SK-N-SH treated with all-trans-retinoic acid at 6 μM for 48 hours (cell line): ENCODE measurements at regions not wholly inside any gene's neighbourhood (a gene's known extent, or its start where the extent isn't known, plus 50 kb on each side); places are given as distances from the start of the nearest gene placed in this dataset.

Source experiments
- ATAC-seq: fragments of 200-7000 bp; cut with Tn5 transposase; 3 replicates; pipeline ENCODE4 v1.9.1; 2020; ENCODE audit warnings: mild to moderate bottlenecking, moderate library complexity
- ARNTL ChIP-seq: fragments of 450-650 bp; formaldehyde crosslinking; IDR thresholded peaks from 2 replicates; pipeline ENCODE4 v1.5.0; 2020; ENCODE audit warnings: low read depth, mild to moderate bottlenecking, moderate library complexity, borderline replicate concordance
- BACH2 ChIP-seq: fragments of 250-450 bp; sonication (Bioruptor Pico); IDR thresholded peaks from 2 replicates; pipeline ENCODE4 v1.9.0; 2021; ENCODE audit warnings: mild to moderate bottlenecking, borderline replicate concordance
- CSDC2 ChIP-seq: fragments of 250-450 bp; sonication (Bioruptor Pico); IDR thresholded peaks from 2 replicates; pipeline ENCODE4 v1.5.0; 2020; ENCODE audit warnings: mild to moderate bottlenecking, moderate library complexity
- ESRRG ChIP-seq: fragments of 250-450 bp; sonication (Bioruptor Pico); IDR thresholded peaks from 2 replicates; pipeline ENCODE4 v1.6.1; 2021; ENCODE audit warnings: mild to moderate bottlenecking
- GLIS3 ChIP-seq: fragments of 250-450 bp; sonication (Bioruptor Pico); IDR thresholded peaks from 2 replicates; pipeline ENCODE4 v1.5.0; 2020; ENCODE audit warnings: mild to moderate bottlenecking, moderate library complexity
- ISL1 ChIP-seq: fragments of 250-450 bp; sonication (Bioruptor Pico); IDR thresholded peaks from 2 replicates; pipeline ENCODE4 v2.1.2; 2022; ENCODE audit warnings: mild to moderate bottlenecking, moderate library complexity
- PPARA ChIP-seq: fragments of 250-450 bp; sonication (Bioruptor Pico); IDR thresholded peaks from 2 replicates; pipeline ENCODE4 v1.5.0; 2020; ENCODE audit warnings: mild to moderate bottlenecking, borderline replicate concordance
- RARB ChIP-seq: fragments of 250-450 bp; sonication (Bioruptor Pico); IDR thresholded peaks from 2 replicates; pipeline ENCODE4 v1.8.0; 2021; ENCODE audit warnings: mild to moderate bottlenecking, moderate library complexity
- TCF4 ChIP-seq: fragments of 250-450 bp; sonication (Bioruptor Pico); IDR thresholded peaks from 2 replicates; pipeline ENCODE4 v1.8.0; 2021; ENCODE audit warnings: mild to moderate bottlenecking, moderate library complexity, borderline replicate concordance
- ZC3H10 ChIP-seq: fragments of 250-450 bp; sonication (Bioruptor Pico); IDR thresholded peaks from 2 replicates; pipeline ENCODE4 v1.5.1; 2021; ENCODE audit warnings: mild to moderate bottlenecking, moderate library complexity
- ZFP3 ChIP-seq: fragments of 250-450 bp; sonication (Bioruptor Pico); IDR thresholded peaks from 2 replicates; pipeline ENCODE4 v1.5.0; 2020; ENCODE audit warnings: mild to moderate bottlenecking, moderate library complexity
- ZFP30 ChIP-seq: fragments of 450-650 bp; formaldehyde crosslinking; IDR thresholded peaks from 2 replicates; pipeline ENCODE4 v1.5.0; 2022; ENCODE audit warnings: mild to moderate bottlenecking, moderate library complexity
- ZNF565 ChIP-seq: fragments of 450-650 bp; formaldehyde crosslinking; conservative IDR thresholded peaks from 2 replicates; pipeline ENCODE4 v1.5.0; 2020; ENCODE audit warnings: low read depth, mild to moderate bottlenecking, moderate library complexity
- ZNF70 ChIP-seq: fragments of 450-650 bp; formaldehyde crosslinking; IDR thresholded peaks from 2 replicates; pipeline ENCODE4 v1.5.0; 2020; ENCODE audit warnings: mild to moderate bottlenecking, moderate library complexity
- ZNF8 ChIP-seq: fragments of 450-650 bp; formaldehyde crosslinking; IDR thresholded peaks from 2 replicates; pipeline ENCODE4 v1.5.0; 2020; ENCODE audit warnings: mild to moderate bottlenecking, moderate library complexity
- TF ChIP-seq, protein P1 (sequence below): fragments of 250-450 bp; sonication (Bioruptor Pico); IDR thresholded peaks from 2 replicates; pipeline ENCODE4 v1.8.0; 2020; ENCODE audit warnings: mild to moderate bottlenecking, moderate library complexity, borderline replicate concordance
- TF ChIP-seq, protein P2 (sequence below): fragments of 250-450 bp; sonication (Bioruptor Pico); IDR thresholded peaks from 2 replicates; pipeline ENCODE4 v1.5.1; 2021; ENCODE audit warnings: mild to moderate bottlenecking, moderate library complexity
- TF ChIP-seq, protein P3 (sequence below): fragments of 250-450 bp; sonication (Bioruptor Pico); IDR thresholded peaks from 2 replicates; pipeline ENCODE4 v1.5.1; 2020; ENCODE audit warnings: low read depth, mild to moderate bottlenecking, moderate library complexity
- TF ChIP-seq, protein P4 (sequence below): fragments of 250-450 bp; sonication (Bioruptor Pico); IDR thresholded peaks from 2 replicates; pipeline ENCODE4 v1.8.0; 2021; ENCODE audit warnings: low read depth, mild to moderate bottlenecking, moderate library complexity, borderline replicate concordance
- TF ChIP-seq, protein P5 (sequence below): fragments of 250-450 bp; sonication (Bioruptor Pico); IDR thresholded peaks from 2 replicates; pipeline ENCODE4 v1.5.0; 2020; ENCODE audit warnings: mild to moderate bottlenecking, moderate library complexity

DNA sequence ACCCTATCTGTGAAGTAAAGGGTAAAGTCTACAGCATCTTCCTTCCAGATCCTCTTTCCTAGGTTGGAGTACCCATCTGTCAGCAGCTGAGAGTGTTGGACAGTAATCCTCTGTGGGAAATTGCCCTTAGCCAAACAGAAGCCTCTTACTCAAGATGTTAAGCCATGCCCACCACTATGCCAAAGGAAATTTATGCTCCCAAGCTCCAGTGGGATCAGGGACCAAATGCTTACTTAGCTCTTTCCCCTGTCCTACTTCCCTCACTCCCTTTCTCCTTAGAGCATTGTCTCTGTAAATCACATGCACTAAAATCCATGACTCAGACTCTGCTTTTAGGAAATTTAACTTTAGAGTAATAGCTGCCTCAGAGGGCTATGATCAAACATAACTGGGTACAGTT lies 254.0 kb downstream of the BRINP2 start (continued):
- TF ChIP-seq, protein P1, sequence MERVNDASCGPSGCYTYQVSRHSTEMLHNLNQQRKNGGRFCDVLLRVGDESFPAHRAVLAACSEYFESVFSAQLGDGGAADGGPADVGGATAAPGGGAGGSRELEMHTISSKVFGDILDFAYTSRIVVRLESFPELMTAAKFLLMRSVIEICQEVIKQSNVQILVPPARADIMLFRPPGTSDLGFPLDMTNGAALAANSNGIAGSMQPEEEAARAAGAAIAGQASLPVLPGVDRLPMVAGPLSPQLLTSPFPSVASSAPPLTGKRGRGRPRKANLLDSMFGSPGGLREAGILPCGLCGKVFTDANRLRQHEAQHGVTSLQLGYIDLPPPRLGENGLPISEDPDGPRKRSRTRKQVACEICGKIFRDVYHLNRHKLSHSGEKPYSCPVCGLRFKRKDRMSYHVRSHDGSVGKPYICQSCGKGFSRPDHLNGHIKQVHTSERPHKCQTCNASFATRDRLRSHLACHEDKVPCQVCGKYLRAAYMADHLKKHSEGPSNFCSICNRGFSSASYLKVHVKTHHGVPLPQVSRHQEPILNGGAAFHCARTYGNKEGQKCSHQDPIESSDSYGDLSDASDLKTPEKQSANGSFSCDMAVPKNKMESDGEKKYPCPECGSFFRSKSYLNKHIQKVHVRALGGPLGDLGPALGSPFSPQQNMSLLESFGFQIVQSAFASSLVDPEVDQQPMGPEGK (CRISPR knock-in tag) = no peak
- no peak for TF ChIP-seq CSDC2
- no peak for TF ChIP-seq ARNTL (CRISPR knock-in tag)
- TF ChIP-seq ZNF565 (CRISPR knock-in tag) = no peak
- no peak for TF ChIP-seq RARB (CRISPR knock-in tag)
- TF ChIP-seq, protein P2, sequence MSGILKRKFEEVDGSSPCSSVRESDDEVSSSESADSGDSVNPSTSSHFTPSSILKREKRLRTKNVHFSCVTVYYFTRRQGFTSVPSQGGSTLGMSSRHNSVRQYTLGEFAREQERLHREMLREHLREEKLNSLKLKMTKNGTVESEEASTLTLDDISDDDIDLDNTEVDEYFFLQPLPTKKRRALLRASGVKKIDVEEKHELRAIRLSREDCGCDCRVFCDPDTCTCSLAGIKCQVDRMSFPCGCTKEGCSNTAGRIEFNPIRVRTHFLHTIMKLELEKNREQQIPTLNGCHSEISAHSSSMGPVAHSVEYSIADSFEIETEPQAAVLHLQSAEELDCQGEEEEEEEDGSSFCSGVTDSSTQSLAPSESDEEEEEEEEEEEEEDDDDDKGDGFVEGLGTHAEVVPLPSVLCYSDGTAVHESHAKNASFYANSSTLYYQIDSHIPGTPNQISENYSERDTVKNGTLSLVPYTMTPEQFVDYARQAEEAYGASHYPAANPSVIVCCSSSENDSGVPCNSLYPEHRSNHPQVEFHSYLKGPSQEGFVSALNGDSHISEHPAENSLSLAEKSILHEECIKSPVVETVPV (CRISPR knock-in tag) = no peak
- TF ChIP-seq, all 23 proteins: peak for 0

DNA sequence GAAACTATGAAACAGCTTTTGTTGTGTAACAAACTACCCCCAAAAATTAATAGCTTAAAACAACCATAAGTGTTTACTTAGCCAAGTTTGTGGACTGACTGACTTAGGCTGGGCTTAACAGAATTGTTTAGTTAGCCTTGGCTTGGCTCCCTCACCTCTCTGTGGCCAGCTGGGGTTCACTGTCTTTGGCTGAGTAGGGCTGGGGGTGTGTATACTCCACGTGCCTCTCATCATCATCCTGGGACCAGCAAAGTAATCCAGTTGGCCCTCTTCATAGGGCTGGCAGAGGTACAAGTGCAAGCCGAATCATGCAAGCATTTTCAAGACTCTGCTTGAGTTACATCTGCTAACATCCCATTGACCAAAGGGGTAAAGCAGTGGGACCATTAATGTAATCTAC lies 252.3 kb downstream of the BRINP2 start:
- ATAC-seq = no peak
- TF ChIP-seq ARNTL (CRISPR knock-in tag) (no peak), ZFP30 (CRISPR knock-in tag) (no peak), ZNF565 (CRISPR knock-in tag) (no peak), PPARA (CRISPR knock-in tag) (no peak)
- TF ChIP-seq, all 23 proteins: peak for 0

DNA sequence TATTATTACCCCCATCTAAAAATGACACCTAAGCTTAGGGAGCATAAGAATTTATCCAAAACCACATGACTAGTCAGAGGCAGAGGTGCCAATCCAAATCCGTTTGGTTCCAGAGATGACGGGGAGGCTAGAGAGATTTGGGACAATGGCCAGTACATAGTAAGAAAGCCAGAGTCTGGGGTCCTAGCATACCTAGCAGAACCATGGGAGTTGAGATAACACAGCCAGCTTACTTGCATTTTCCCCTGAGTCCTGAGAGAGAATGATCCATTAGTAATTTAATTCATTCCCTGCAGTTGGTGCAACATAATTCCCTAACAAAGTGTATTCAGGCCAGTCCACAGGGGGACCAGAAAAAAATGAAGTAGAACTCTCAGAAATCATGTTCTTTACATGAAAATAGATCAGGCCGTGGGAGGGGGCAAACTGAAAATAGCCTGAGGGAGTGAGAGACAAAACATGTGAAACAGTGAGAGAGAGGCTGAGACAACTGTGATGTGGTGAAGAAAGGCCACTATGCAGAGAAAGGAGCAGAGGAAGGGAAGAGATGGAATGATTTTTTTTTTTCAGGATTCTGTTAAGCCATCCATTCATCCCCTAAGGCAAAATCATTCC lies 243.3 kb downstream of the BRINP2 start:
- no peak for TF ChIP-seq ISL1 (CRISPR knock-in tag)
- TF ChIP-seq, protein P3, sequence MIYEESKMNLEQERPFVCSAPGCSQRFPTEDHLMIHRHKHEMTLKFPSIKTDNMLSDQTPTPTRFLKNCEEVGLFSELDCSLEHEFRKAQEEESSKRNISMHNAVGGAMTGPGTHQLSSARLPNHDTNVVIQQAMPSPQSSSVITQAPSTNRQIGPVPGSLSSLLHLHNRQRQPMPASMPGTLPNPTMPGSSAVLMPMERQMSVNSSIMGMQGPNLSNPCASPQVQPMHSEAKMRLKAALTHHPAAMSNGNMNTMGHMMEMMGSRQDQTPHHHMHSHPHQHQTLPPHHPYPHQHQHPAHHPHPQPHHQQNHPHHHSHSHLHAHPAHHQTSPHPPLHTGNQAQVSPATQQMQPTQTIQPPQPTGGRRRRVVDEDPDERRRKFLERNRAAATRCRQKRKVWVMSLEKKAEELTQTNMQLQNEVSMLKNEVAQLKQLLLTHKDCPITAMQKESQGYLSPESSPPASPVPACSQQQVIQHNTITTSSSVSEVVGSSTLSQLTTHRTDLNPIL (CRISPR knock-in tag) = no peak
- no peak for TF ChIP-seq BACH2 (CRISPR knock-in tag)
- TF ChIP-seq ZC3H10 (CRISPR knock-in tag) = no peak
- TF ChIP-seq ARNTL (CRISPR knock-in tag) = no peak
- TF ChIP-seq ZNF70 (CRISPR knock-in tag) = no peak
- TF ChIP-seq, protein P1 (CRISPR knock-in tag) = no peak
- TF ChIP-seq CSDC2 = no peak
- no peak for TF ChIP-seq ZFP3 (CRISPR knock-in tag)
- TF ChIP-seq, protein P4, sequence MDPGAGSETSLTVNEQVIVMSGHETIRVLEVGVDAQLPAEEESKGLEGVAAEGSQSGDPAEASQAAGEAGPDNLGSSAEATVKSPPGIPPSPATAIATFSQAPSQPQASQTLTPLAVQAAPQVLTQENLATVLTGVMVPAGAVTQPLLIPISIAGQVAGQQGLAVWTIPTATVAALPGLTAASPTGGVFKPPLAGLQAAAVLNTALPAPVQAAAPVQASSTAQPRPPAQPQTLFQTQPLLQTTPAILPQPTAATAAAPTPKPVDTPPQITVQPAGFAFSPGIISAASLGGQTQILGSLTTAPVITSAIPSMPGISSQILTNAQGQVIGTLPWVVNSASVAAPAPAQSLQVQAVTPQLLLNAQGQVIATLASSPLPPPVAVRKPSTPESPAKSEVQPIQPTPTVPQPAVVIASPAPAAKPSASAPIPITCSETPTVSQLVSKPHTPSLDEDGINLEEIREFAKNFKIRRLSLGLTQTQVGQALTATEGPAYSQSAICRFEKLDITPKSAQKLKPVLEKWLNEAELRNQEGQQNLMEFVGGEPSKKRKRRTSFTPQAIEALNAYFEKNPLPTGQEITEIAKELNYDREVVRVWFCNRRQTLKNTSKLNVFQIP (CRISPR knock-in tag) = no peak
- TF ChIP-seq TCF4 = no peak
- no peak for TF ChIP-seq ZFP30 (CRISPR knock-in tag)
- no peak for ATAC-seq

DNA sequence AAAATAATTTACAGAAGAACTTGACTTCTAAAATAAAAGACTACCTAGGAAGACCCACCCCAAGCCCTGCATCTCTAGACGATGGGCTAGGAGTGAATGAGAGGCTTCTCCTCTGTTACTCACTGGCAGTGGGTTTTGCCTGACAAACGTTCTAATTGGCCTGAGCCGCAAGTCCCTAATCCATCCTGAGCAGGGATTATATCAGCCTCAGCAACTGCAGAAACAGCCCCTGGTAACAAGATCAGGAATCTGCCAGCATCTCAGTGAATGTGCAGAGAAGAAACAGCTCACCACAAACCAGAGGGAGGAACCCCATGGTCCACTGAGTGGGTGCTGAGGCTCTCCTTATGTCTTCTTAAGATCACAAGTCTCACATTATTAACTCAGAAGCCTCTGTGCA lies 240.6 kb downstream of the BRINP2 start:
- ATAC-seq = no peak
- TF ChIP-seq ZFP30 (CRISPR knock-in tag) (no peak), CSDC2 (no peak), PPARA (CRISPR knock-in tag) (no peak), ZNF8 (CRISPR knock-in tag) (no peak), TCF4 (no peak), GLIS3 (CRISPR knock-in tag) (no peak), ZNF70 (CRISPR knock-in tag) (no peak), ESRRG (CRISPR knock-in tag) (no peak), ARNTL (CRISPR knock-in tag) (no peak), ZC3H10 (CRISPR knock-in tag) (no peak), BACH2 (CRISPR knock-in tag) (no peak)
- TF ChIP-seq, protein P2 (CRISPR knock-in tag) = no peak
- TF ChIP-seq, protein P5, sequence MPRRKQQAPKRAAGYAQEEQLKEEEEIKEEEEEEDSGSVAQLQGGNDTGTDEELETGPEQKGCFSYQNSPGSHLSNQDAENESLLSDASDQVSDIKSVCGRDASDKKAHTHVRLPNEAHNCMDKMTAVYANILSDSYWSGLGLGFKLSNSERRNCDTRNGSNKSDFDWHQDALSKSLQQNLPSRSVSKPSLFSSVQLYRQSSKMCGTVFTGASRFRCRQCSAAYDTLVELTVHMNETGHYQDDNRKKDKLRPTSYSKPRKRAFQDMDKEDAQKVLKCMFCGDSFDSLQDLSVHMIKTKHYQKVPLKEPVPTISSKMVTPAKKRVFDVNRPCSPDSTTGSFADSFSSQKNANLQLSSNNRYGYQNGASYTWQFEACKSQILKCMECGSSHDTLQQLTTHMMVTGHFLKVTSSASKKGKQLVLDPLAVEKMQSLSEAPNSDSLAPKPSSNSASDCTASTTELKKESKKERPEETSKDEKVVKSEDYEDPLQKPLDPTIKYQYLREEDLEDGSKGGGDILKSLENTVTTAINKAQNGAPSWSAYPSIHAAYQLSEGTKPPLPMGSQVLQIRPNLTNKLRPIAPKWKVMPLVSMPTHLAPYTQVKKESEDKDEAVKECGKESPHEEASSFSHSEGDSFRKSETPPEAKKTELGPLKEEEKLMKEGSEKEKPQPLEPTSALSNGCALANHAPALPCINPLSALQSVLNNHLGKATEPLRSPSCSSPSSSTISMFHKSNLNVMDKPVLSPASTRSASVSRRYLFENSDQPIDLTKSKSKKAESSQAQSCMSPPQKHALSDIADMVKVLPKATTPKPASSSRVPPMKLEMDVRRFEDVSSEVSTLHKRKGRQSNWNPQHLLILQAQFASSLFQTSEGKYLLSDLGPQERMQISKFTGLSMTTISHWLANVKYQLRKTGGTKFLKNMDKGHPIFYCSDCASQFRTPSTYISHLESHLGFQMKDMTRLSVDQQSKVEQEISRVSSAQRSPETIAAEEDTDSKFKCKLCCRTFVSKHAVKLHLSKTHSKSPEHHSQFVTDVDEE (CRISPR knock-in tag) = no peak
- TF ChIP-seq, protein P3 (CRISPR knock-in tag) = no peak
- TF ChIP-seq, all 23 proteins: peak for 0
